ENCODE measurements at regions not wholly inside any gene's neighbourhood (a gene's known extent, or its start where the extent isn't known, plus 50 kb on each side); places are given as distances from the start of the nearest gene placed in this dataset.

DNA sequence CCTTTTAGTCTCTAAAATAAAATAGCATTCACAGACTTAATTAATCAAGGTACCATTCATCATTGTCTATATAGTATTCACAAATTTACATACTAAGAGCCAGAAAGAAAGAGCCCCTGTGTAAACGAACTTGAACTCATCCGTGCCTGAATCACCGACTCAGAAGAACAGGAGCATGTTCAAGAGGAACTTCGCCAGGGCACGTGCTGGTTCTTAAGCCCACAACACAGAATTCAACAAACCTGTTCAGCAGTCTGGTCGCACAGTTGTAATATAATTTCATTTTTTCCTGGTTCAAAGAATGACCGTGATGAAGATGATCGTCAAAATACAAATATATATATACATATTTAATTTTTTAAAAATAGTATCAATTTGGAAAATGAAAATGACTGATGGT, 141.9 kb downstream of the CETN3 start:
- TF ChIP-seq, protein P1, sequence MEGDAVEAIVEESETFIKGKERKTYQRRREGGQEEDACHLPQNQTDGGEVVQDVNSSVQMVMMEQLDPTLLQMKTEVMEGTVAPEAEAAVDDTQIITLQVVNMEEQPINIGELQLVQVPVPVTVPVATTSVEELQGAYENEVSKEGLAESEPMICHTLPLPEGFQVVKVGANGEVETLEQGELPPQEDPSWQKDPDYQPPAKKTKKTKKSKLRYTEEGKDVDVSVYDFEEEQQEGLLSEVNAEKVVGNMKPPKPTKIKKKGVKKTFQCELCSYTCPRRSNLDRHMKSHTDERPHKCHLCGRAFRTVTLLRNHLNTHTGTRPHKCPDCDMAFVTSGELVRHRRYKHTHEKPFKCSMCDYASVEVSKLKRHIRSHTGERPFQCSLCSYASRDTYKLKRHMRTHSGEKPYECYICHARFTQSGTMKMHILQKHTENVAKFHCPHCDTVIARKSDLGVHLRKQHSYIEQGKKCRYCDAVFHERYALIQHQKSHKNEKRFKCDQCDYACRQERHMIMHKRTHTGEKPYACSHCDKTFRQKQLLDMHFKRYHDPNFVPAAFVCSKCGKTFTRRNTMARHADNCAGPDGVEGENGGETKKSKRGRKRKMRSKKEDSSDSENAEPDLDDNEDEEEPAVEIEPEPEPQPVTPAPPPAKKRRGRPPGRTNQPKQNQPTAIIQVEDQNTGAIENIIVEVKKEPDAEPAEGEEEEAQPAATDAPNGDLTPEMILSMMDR (IDR thresholded peaks at IDR 0.05; ENCODE audit: poor library complexity, severe bottlenecking), result no peak
- TF ChIP-seq, protein P2, sequence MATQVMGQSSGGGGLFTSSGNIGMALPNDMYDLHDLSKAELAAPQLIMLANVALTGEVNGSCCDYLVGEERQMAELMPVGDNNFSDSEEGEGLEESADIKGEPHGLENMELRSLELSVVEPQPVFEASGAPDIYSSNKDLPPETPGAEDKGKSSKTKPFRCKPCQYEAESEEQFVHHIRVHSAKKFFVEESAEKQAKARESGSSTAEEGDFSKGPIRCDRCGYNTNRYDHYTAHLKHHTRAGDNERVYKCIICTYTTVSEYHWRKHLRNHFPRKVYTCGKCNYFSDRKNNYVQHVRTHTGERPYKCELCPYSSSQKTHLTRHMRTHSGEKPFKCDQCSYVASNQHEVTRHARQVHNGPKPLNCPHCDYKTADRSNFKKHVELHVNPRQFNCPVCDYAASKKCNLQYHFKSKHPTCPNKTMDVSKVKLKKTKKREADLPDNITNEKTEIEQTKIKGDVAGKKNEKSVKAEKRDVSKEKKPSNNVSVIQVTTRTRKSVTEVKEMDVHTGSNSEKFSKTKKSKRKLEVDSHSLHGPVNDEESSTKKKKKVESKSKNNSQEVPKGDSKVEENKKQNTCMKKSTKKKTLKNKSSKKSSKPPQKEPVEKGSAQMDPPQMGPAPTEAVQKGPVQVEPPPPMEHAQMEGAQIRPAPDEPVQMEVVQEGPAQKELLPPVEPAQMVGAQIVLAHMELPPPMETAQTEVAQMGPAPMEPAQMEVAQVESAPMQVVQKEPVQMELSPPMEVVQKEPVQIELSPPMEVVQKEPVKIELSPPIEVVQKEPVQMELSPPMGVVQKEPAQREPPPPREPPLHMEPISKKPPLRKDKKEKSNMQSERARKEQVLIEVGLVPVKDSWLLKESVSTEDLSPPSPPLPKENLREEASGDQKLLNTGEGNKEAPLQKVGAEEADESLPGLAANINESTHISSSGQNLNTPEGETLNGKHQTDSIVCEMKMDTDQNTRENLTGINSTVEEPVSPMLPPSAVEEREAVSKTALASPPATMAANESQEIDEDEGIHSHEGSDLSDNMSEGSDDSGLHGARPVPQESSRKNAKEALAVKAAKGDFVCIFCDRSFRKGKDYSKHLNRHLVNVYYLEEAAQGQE (IDR thresholded peaks at IDR 0.05; ENCODE audit: borderline replicate concordance), result no peak

All from neural cell (in vitro differentiated cells).